COLO668 (cell line): ENCODE measurements at regions not wholly inside any gene's neighbourhood (a gene's known extent, or its start where the extent isn't known, plus 50 kb on each side); places are given as distances from the start of the nearest gene placed in this dataset.
"Not testable (repeated sequence)": the region's sequence is repeated elsewhere in the genome, so short reads cannot be mapped to it uniquely, and the experiment has no call there.

Source experiments
- DNase-seq: peaks from one replicate; lab custom pipeline; 2025; ENCODE audit not compliant: unreplicated experiment; lab: John Stamatoyannopoulos, UW

GRCh38 chr4:126752702-126753101 lies 880.1 kb upstream of the INTU start:
- DNase-seq, result no peak

DNA sequence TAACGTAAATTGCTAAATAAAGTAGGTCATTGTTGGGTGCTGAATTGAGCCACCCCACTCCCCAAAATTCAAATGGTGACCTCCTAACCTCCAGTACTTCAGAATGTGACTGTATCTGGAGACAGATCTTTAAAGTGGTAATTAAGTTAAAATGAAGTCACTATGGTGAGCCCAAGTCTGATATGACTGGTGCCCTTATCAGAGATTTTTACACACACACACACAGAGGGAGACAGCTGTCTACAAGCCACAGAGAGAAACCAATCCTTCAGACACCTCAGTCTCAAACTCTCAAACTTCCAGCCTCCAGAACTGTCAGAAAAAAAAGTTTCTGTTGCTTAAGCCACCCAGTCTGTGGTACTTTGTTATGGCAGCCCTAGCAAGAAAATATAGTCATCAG lies 879.2 kb upstream of the INTU start:
- no peak for DNase-seq

- no peak for DNase-seq
These were observed 877.3 kb upstream of the INTU start for GRCh38 chr4:126755506-126755905.

GRCh38 chr4:126756050-126756829 lies 876.5 kb upstream of the INTU start:
- no peak for DNase-seq

DNA sequence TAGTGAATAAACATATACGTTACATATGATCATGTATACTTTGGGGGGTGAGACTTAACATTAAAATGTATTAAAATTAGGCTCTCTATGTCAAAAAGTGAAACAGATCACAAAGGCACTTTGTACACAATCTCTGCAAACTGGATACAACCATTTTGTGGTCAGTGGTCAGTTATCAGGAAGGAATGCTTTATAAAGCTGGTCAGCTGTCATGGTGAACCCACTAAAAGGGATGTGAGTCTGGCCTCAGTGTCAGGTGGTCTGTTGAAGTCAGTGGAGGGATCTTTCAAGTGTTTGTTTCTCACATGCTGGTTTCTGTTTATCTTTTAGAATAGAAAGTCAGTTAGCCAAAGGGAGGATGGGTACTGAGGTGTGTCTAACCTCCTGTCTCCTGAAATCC lies 875.5 kb upstream of the INTU start:
- no peak for DNase-seq

DNA sequence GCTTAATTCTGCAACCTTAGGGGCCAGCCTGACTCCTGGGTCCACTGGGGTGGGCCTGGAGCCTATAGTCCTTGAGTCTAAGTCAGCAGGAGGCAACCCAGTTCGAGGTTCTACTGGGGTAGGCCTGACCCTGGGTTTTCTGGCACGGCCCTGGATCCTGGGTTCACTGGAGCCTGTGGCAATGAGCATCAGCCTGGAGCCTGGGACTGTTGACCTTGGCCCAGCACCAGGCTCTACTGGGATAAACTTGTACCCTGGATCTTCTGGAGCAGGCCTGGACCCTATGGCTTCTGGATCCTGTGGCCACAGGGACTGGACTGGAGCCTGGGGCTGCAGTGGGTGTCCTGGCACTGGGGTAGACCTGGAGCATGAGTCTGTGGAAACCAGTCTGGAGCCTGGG lies 874.3 kb upstream of the INTU start:
- DNase-seq, result no peak

DNA sequence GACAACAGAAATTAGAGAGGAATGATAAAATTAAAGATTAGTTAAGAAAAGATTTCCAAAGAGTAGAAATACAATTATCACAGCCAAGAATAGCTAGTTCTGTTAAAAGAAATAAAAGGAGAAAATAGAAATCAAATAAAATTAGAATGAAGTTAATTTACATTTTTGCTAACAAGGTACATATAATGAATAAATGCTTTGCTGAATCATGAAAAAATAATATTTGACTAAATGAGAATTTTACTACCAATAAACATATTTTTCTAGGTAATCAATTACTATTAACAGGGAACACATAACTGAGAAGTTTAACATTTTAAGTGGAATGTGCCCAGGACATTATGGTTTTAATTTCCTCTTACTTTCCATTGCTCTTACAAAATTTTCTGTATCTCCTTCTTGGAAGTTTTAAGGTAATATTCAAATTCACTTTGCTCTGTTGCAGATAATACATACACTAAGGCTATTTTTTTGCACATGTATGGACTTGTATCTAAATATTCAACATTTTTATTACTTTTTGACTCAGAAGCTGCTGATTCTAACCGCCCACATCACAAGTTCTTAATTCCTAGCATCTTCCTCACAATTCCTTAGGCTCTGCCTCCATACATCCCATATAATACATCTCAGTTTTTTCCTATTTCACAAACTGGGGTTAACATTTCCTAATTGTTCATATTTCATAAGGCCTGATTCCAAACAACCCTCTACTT lies 870.7 kb upstream of the INTU start:
- no peak for DNase-seq

- no peak for DNase-seq
These were observed 870.0 kb upstream of the INTU start for GRCh38 chr4:126762663-126763247.

- DNase-seq, result no peak
These were observed 866.5 kb upstream of the INTU start for GRCh38 chr4:126766241-126766640.

GRCh38 chr4:126768338-126768737 lies 864.4 kb upstream of the INTU start:
- DNase-seq, result no peak

- DNase-seq, result not testable (repeated sequence)
These were observed 861.8 kb upstream of the INTU start for GRCh38 chr4:126770811-126771553.

- DNase-seq, result not testable (repeated sequence)
These were observed 861.1 kb upstream of the INTU start for GRCh38 chr4:126771618-126772017.

GRCh38 chr4:126772662-126773061 lies 860.1 kb upstream of the INTU start:
- DNase-seq, result no peak

DNA sequence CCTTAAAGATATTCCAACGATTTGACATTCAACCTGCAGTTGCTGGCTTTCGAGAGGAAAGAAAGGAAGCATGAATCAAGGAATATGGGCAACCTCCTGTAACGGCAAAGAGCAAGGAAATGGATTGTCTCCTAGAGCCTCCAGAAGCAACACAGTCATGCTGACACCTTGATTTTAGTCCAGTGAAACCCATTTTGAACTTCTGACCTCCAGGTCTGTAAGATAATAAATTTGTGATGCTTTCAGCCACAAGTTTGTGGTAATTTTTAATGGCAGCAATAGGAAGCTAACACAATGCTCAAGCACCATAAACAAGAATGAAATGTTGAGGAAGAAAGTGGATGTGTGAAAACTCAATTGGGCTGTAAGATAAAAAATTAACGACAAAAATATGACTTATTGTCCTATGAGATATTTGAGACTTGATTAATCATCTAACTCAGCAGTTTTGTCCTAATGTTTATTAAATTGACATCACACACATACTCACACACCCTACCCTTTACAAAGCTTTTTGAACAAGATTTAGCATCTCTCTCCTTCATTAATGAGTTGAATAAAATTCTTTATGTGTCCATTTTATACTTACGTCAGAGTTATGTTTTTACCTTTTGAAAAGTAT lies 857.2 kb upstream of the INTU start:
- no peak for DNase-seq

DNA sequence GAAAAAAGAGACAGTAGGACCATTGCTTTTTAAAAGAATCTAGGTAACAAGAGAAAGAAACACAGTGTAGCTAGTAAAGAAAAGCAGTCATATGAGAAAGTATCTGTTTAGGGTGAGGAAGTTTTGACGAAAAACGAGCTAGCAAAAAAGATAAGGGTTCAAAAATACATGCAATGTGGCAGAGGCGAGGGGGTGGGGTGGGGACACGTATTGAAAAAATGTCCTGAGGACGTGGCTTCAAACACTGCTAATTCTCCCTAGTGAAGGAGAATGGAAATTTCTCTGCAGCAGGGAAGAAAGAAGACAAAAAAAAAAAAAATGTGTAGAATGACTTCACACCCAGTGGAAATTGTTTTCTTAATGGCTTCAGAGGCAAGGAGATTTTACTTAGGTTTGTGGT lies 856.4 kb upstream of the INTU start:
- DNase-seq, result no peak

DNA sequence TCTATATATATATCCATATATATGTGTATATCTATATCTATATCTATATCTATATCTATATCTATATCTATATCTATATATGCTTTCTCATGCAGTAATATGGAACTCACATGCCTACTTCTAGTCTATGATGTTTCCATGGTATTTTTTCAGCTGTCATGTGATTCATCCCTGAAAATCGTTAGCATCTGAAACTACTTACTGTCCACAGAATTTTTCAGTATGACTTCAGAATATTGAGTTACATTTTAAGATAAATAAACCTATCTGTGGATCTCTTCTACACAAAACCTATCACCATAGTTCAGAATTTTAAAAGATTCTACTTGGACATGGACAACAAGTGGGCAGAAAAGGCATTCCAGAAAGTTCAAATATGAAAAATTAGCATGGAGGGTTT lies 855.1 kb upstream of the INTU start:
- DNase-seq, result no peak

DNA sequence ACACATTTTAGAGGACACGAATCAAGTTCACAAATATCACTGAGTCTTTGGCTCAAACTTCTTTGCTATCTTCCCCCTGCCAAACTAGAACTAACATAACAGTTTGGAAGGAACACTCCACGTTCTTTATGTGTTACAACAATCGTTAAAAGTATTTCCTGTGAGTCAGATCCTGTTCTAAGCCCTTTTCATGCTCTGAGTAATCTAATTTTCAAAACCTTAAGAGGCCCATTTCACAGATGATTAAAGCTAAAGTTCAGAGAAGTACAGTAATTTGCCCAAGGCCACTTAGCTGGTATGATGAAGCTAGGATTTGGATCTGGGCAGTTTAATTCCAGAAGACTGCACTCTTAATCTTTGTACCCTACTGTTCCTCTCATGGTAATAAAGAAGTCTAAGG lies 854.4 kb upstream of the INTU start:
- DNase-seq, result no peak

- no peak for DNase-seq
These were observed 853.8 kb upstream of the INTU start for GRCh38 chr4:126779001-126779400.

- no peak for DNase-seq
These were observed 853.2 kb upstream of the INTU start for GRCh38 chr4:126779436-126780166.

GRCh38 chr4:126783191-126783590 lies 849.6 kb upstream of the INTU start:
- DNase-seq, result no peak
